ENCODE measurements at regions not wholly inside any gene's neighbourhood (a gene's known extent, or its start where the extent isn't known, plus 50 kb on each side); places are given as distances from the start of the nearest gene placed in this dataset.

DNA sequence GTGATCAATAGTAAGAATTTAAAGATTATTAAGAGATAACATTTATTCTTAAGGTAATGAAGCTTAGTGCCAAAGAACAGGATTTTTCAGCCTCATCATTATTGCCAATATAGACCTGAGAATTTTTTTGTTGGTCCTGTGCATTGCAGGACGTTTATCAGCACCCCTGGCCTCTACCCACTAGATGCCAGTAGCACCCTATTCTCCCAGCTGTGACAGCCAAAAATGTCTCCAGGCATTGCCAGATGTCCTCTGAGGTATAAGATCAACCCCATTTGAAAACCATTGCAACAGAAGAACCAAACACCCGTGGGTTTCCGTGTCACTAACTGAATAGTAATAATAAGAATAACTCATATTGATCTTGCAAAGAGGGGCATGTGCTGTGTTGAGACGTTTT is 700.0 kb upstream of the SOX11 start:
- Histone ChIP-seq H2AFZ (no peak overlapping the region), H3F3A (ENCODE audit: insufficient read depth, low read depth) (no peaks in the 10 kb centered on the region), H3K27me3 (ENCODE audit: insufficient read depth, low read depth) (peaks cover 12% of the 10 kb centered on the region; the same call in 1 of the 2 replicates), H3K36me3 (ENCODE audit: low read depth) (no peaks in the 10 kb centered on the region), H3K79me2 (ENCODE audit: low read depth) (no peaks in the 10 kb centered on the region), H3K9me2 (ENCODE audit: insufficient read depth) (no peaks in the 10 kb centered on the region), H3K9me3 (ENCODE audit: insufficient read depth, low read depth) (no peaks in the 10 kb centered on the region), H3K27ac (no peak overlapping the region), H3K4me1 (replicated peaks; ENCODE audit: insufficient read depth) (no peaks in the 10 kb centered on the region), H3K4me2 (no peak overlapping the region), H4K20me1 (ENCODE audit: insufficient read depth) (no peaks in the 10 kb centered on the region), H3K4me3 (no peak overlapping the region)
- intact Hi-C loops (cut with micrococcal nuclease; ENCODE audit: unreplicated experiment), result no loop called here
- CTCF ChIA-PET, result no interaction called here
- BruUV-seq (replicated peaks), result no TSS peak
- DNase-seq, result no peak
- POLR2A ChIA-PET (ENCODE audit: unreplicated experiment), result no interaction called here
- TF ChIP-seq, protein P1, sequence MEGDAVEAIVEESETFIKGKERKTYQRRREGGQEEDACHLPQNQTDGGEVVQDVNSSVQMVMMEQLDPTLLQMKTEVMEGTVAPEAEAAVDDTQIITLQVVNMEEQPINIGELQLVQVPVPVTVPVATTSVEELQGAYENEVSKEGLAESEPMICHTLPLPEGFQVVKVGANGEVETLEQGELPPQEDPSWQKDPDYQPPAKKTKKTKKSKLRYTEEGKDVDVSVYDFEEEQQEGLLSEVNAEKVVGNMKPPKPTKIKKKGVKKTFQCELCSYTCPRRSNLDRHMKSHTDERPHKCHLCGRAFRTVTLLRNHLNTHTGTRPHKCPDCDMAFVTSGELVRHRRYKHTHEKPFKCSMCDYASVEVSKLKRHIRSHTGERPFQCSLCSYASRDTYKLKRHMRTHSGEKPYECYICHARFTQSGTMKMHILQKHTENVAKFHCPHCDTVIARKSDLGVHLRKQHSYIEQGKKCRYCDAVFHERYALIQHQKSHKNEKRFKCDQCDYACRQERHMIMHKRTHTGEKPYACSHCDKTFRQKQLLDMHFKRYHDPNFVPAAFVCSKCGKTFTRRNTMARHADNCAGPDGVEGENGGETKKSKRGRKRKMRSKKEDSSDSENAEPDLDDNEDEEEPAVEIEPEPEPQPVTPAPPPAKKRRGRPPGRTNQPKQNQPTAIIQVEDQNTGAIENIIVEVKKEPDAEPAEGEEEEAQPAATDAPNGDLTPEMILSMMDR (conservative IDR thresholded peaks at IDR 0.05), result no peak
- no peak for TF ChIP-seq EZH2 (IDR thresholded peaks at IDR 0.05; ENCODE audit: low read depth)

DNA sequence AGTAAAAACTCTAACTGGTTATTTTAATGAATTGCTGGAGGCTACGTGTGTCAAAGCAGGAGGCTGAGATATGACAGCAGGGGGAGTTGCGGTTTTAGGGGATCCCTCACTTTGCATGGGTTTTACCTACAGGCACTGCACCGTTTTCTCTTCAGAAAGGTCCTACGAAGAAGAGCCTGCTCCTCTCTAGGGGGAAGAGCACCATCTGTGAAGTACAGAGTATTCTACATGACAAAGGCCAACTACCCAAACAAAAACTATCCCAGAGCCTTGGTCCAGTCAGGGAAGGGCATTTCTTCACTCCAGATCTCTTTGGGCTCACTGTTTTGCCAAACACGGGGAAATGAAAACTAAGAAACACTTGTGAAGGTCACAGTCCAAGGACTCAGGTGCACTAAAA is 696.7 kb upstream of the SOX11 start:
- no peak overlapping the region for H3K4me2 ChIP-seq
- CTCF ChIA-PET, result no interaction called here
- 0 out of 2 replicates have a peak, but pooled peaks cover 4% of the 10 kb centered on the region for H3K27me3 ChIP-seq (ENCODE audit: insufficient read depth, low read depth)
- POLR2A ChIA-PET (ENCODE audit: unreplicated experiment), result no interaction called here
- H3K36me3 ChIP-seq (ENCODE audit: low read depth), result no peaks in the 10 kb centered on the region
- H2AFZ ChIP-seq, result no peak overlapping the region
- H4K20me1 ChIP-seq (ENCODE audit: insufficient read depth), result no peaks in the 10 kb centered on the region
- H3K79me2 ChIP-seq (ENCODE audit: low read depth), result no peaks in the 10 kb centered on the region
- DNase-seq, result no peak
- intact Hi-C loops (cut with micrococcal nuclease; ENCODE audit: unreplicated experiment), result no loop called here
- H3F3A ChIP-seq (ENCODE audit: insufficient read depth, low read depth), result no peaks in the 10 kb centered on the region
- no peaks in the 10 kb centered on the region for H3K4me1 ChIP-seq (replicated peaks; ENCODE audit: insufficient read depth)
- no peaks in the 10 kb centered on the region for H3K9me3 ChIP-seq (ENCODE audit: insufficient read depth, low read depth)
- BruUV-seq (replicated peaks), result no TSS peak
- no peaks in the 10 kb centered on the region for H3K9me2 ChIP-seq (ENCODE audit: insufficient read depth)
- H3K4me3 ChIP-seq, result no peak overlapping the region
- TF ChIP-seq, protein P1 (conservative IDR thresholded peaks at IDR 0.05), result no peak
- no peak for TF ChIP-seq EZH2 (IDR thresholded peaks at IDR 0.05; ENCODE audit: low read depth)
- no peak overlapping the region for H3K27ac ChIP-seq

DNA sequence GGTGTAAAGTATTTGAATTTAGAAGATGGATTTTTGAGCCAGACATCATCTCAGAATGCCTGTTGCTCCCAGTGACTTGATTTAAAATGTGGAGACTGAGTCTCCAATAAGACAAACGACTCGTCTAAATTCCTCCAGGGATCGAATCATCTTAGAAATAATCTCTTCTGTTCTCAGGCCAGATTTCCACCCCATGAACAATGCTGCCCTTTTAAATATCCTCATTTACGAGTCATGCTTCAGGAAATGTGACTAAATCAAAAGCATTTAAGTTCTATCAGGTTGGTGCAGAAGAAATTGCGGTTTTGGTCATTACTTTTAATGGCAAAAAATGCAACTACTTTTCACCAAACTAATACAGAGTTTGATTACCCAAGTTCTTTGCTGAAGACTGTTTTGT is 684.6 kb upstream of the SOX11 start:
- no peak overlapping the region for H3K4me3 ChIP-seq
- H3K27ac ChIP-seq, result no peak overlapping the region
- no peaks in the 10 kb centered on the region for H3K79me2 ChIP-seq (ENCODE audit: low read depth)
- H4K20me1 ChIP-seq (ENCODE audit: insufficient read depth), result no peaks in the 10 kb centered on the region
- no peaks in the 10 kb centered on the region for H3F3A ChIP-seq (ENCODE audit: insufficient read depth, low read depth)
- no peak overlapping the region for H3K4me2 ChIP-seq
- CTCF ChIA-PET, result no interaction called here
- no TSS peak for BruUV-seq (replicated peaks)
- DNase-seq, result no peak
- H3K36me3 ChIP-seq (ENCODE audit: low read depth), result no peaks in the 10 kb centered on the region
- no peaks in the 10 kb centered on the region for H3K9me3 ChIP-seq (ENCODE audit: insufficient read depth, low read depth)
- POLR2A ChIA-PET (ENCODE audit: unreplicated experiment), result no interaction called here
- H2AFZ ChIP-seq, result no peak overlapping the region
- peaks cover 6% of the 10 kb centered on the region; the same call in 1 of the 2 replicates for H3K27me3 ChIP-seq (ENCODE audit: insufficient read depth, low read depth)
- no peak for TF ChIP-seq EZH2 (IDR thresholded peaks at IDR 0.05; ENCODE audit: low read depth)
- TF ChIP-seq, protein P1 (conservative IDR thresholded peaks at IDR 0.05), result no peak
- intact Hi-C loops (cut with micrococcal nuclease; ENCODE audit: unreplicated experiment), result no loop called here
- H3K4me1 ChIP-seq (replicated peaks; ENCODE audit: insufficient read depth), result no peaks in the 10 kb centered on the region
- no peaks in the 10 kb centered on the region for H3K9me2 ChIP-seq (ENCODE audit: insufficient read depth)
